ENCODE measurements at regions not wholly inside any gene's neighbourhood (a gene's known extent, or its start where the extent isn't known, plus 50 kb on each side); places are given as distances from the start of the nearest gene placed in this dataset.

DNA sequence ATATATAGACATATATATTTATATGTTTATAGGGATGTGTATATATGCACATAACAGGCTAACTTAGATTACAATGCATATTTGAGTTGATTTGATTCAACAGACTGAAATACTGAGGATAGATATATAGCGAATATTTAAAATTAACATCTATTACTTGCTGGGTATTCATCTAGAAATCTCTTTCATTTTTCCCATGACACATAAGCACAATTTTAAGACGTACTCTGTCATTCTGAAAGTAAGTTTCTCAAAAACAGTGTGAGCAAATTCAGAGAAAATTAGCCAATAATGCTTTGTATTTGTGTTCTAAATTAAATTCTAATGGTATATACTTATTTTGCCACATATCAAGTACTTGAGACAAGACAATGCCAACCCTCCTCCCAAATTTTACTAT lies 907.5 kb upstream of the MDGA2 start:
- no peak overlapping the region for H2AFZ ChIP-seq (replicated peaks)
- no peaks in the 10 kb centered on the region for H3K36me3 ChIP-seq
- H3K4me3 Mint-ChIP-seq, result no peak overlapping the region
- peaks cover 11% of the 10 kb centered on the region for H3K4me1 Mint-ChIP-seq
- H3K4me2 ChIP-seq, result no peak overlapping the region
- no peaks in the 10 kb centered on the region for H3K9me3 ChIP-seq (ENCODE audit: low read depth)
- no peak overlapping the region for H3K9ac ChIP-seq
- H3K27me3 ChIP-seq, result no peaks in the 10 kb centered on the region
- H3K4me1 ChIP-seq, result peaks cover 22% of the 10 kb centered on the region
- no peaks in the 10 kb centered on the region for H3K27me3 Mint-ChIP-seq (ENCODE audit: insufficient read depth, low read depth)
- no peaks in the 10 kb centered on the region for H4K20me1 ChIP-seq (ENCODE audit: low read depth)
- H3K79me2 ChIP-seq (ENCODE audit: low read depth), result no peaks in the 10 kb centered on the region
- DNase-seq (ENCODE audit: low spot score), result no peak
- H3F3A ChIP-seq (ENCODE audit: low read depth), result no peaks in the 10 kb centered on the region
- no peaks in the 10 kb centered on the region for H3K9me3 Mint-ChIP-seq
- H3K36me3 Mint-ChIP-seq, result no peaks in the 10 kb centered on the region
- no peak overlapping the region for H3K4me3 ChIP-seq
- H3K27ac ChIP-seq, result no peak overlapping the region
- TF ChIP-seq EZH2 (IDR thresholded peaks at IDR 0.05) (no peak), EZH2phosphoT487 (IDR thresholded peaks at IDR 0.05) (no peak)
- TF ChIP-seq, protein P1, sequence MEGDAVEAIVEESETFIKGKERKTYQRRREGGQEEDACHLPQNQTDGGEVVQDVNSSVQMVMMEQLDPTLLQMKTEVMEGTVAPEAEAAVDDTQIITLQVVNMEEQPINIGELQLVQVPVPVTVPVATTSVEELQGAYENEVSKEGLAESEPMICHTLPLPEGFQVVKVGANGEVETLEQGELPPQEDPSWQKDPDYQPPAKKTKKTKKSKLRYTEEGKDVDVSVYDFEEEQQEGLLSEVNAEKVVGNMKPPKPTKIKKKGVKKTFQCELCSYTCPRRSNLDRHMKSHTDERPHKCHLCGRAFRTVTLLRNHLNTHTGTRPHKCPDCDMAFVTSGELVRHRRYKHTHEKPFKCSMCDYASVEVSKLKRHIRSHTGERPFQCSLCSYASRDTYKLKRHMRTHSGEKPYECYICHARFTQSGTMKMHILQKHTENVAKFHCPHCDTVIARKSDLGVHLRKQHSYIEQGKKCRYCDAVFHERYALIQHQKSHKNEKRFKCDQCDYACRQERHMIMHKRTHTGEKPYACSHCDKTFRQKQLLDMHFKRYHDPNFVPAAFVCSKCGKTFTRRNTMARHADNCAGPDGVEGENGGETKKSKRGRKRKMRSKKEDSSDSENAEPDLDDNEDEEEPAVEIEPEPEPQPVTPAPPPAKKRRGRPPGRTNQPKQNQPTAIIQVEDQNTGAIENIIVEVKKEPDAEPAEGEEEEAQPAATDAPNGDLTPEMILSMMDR (IDR thresholded peaks at IDR 0.05), result no peak
- no peak overlapping the region for H3K27ac Mint-ChIP-seq

DNA sequence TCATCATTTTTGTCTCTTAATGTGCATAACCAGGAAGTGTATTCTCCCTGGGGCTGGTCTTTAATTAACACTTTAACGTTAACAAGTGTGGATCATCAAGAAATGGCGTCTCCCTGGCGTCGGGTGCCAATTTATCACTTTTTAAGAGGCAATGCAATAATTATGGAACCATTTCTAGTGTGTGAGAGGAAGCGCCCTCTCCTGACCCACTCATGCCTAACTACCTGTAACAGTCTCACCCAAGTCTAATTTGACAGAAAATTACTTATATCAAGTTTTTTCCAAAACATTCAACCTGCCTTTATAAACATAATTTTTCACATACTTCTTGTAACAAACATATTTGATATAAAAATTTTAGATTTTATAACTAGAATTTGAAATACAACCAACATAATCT lies 905.3 kb upstream of the MDGA2 start:
- H3K36me3 Mint-ChIP-seq, result no peaks in the 10 kb centered on the region
- H3K4me1 Mint-ChIP-seq, result peaks cover 2% of the 10 kb centered on the region
- no peaks in the 10 kb centered on the region for H3K9me3 ChIP-seq (ENCODE audit: low read depth)
- no peaks in the 10 kb centered on the region for H3K27me3 Mint-ChIP-seq (ENCODE audit: insufficient read depth, low read depth)
- H3K27ac ChIP-seq, result no peak overlapping the region
- H3K9me3 Mint-ChIP-seq, result peaks cover 3% of the 10 kb centered on the region
- no peaks in the 10 kb centered on the region for H3K36me3 ChIP-seq
- no peaks in the 10 kb centered on the region for H3K27me3 ChIP-seq
- H2AFZ ChIP-seq (replicated peaks), result no peak overlapping the region
- no peak overlapping the region for H3K4me3 Mint-ChIP-seq
- no peaks in the 10 kb centered on the region for H3K79me2 ChIP-seq (ENCODE audit: low read depth)
- no peak overlapping the region for H3K4me2 ChIP-seq
- H3K4me3 ChIP-seq, result no peak overlapping the region
- H3K9ac ChIP-seq, result no peak overlapping the region
- H4K20me1 ChIP-seq (ENCODE audit: low read depth), result no peaks in the 10 kb centered on the region
- no peak for DNase-seq (ENCODE audit: low spot score)
- no peaks in the 10 kb centered on the region for H3F3A ChIP-seq (ENCODE audit: low read depth)
- no peak overlapping the region for H3K27ac Mint-ChIP-seq
- TF ChIP-seq, protein P1 (IDR thresholded peaks at IDR 0.05), result no peak
- TF ChIP-seq EZH2 (IDR thresholded peaks at IDR 0.05) (no peak), EZH2phosphoT487 (IDR thresholded peaks at IDR 0.05) (no peak)
- peaks cover 5% of the 10 kb centered on the region for H3K4me1 ChIP-seq

DNA sequence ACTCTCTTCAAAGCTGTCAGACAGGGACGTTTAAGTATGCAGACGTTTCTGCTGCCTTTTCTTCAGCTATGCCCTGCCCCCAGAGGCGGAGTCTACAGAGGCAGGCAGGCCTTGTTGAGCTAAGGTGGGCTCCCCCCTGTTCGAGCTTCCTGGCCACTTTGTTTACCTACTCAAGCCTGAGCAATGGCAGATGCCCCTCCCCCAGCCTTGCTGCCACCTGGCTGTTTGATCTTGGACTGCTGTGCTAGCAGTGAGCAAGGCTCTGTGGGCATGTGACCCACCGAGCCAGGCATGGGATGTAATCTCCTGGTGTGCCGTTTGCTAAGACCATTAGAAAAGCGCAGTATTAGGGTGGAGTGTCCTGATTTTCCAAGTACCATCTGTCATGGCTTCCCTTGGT lies 900.4 kb upstream of the MDGA2 start:
- no peak overlapping the region for H3K27ac Mint-ChIP-seq
- no peaks in the 10 kb centered on the region for H3K27me3 Mint-ChIP-seq (ENCODE audit: insufficient read depth, low read depth)
- H3K9ac ChIP-seq, result no peak overlapping the region
- no peak for DNase-seq (ENCODE audit: low spot score)
- no peaks in the 10 kb centered on the region for H3K27me3 ChIP-seq
- H4K20me1 ChIP-seq (ENCODE audit: low read depth), result no peaks in the 10 kb centered on the region
- H3K4me3 Mint-ChIP-seq, result no peak overlapping the region
- H3K36me3 Mint-ChIP-seq, result no peaks in the 10 kb centered on the region
- H3K36me3 ChIP-seq, result no peaks in the 10 kb centered on the region
- no peaks in the 10 kb centered on the region for H3K4me1 ChIP-seq
- H3K4me2 ChIP-seq, result no peak overlapping the region
- peak overlapping the region; percentile 42 for H2AFZ ChIP-seq (replicated peaks)
- peaks cover 4% of the 10 kb centered on the region for H3K9me3 ChIP-seq (ENCODE audit: low read depth)
- no peaks in the 10 kb centered on the region for H3K4me1 Mint-ChIP-seq
- no peaks in the 10 kb centered on the region for H3K79me2 ChIP-seq (ENCODE audit: low read depth)
- H3K4me3 ChIP-seq, result no peak overlapping the region
- H3K27ac ChIP-seq, result no peak overlapping the region
- TF ChIP-seq, protein P1 (IDR thresholded peaks at IDR 0.05), result no peak
- no peak for TF ChIP-seq EZH2 (IDR thresholded peaks at IDR 0.05)
- TF ChIP-seq EZH2phosphoT487 (IDR thresholded peaks at IDR 0.05), result no peak
- H3K9me3 Mint-ChIP-seq, result peaks cover 21% of the 10 kb centered on the region
- no peaks in the 10 kb centered on the region for H3F3A ChIP-seq (ENCODE audit: low read depth)

All from neural progenitor cell (in vitro differentiated cells).